ENCODE measurements at regions not wholly inside any gene's neighbourhood (a gene's known extent, or its start where the extent isn't known, plus 50 kb on each side); places are given as distances from the start of the nearest gene placed in this dataset.

DNA sequence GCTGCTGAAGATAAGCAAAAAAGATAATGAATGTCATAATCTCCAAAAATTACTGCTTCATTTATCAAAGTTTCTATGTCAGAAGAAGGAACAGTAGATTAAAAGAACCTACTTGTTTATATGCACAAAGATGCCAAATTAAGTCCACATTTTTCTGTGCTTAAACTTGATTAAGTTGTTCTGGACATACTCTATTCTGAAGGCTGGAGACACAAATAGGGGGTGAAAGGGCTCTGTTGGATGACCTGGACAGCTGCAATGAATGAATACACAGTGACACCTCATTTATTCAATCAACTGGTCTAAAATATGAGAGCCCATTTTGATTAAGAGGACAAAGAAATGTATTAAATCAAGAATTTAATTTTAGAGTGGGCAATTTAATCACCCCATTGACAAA is 276.3 kb upstream of the PCDH9 start (continued):
- TF ChIP-seq SNAI2 (CRISPR knock-in tag; IDR thresholded peaks at IDR 0.05) (0 out of 2 replicates have a peak, but pooled peaks have one; percentile 15), OSR1 (CRISPR knock-in tag; IDR thresholded peaks at IDR 0.05) (no peak), ZFP30 (CRISPR knock-in tag; IDR thresholded peaks at IDR 0.05) (no peak), TOX (CRISPR knock-in tag; IDR thresholded peaks at IDR 0.05; ENCODE audit: borderline replicate concordance) (peak; percentile 48; the same call in 1 of the 2 replicates), ZNF565 (CRISPR knock-in tag; conservative IDR thresholded peaks at IDR 0.05; ENCODE audit: low read depth) (no peak), ESRRG (CRISPR knock-in tag; IDR thresholded peaks at IDR 0.05) (no peak), RARB (CRISPR knock-in tag; IDR thresholded peaks at IDR 0.05) (no peak)
- TF ChIP-seq, protein P1, sequence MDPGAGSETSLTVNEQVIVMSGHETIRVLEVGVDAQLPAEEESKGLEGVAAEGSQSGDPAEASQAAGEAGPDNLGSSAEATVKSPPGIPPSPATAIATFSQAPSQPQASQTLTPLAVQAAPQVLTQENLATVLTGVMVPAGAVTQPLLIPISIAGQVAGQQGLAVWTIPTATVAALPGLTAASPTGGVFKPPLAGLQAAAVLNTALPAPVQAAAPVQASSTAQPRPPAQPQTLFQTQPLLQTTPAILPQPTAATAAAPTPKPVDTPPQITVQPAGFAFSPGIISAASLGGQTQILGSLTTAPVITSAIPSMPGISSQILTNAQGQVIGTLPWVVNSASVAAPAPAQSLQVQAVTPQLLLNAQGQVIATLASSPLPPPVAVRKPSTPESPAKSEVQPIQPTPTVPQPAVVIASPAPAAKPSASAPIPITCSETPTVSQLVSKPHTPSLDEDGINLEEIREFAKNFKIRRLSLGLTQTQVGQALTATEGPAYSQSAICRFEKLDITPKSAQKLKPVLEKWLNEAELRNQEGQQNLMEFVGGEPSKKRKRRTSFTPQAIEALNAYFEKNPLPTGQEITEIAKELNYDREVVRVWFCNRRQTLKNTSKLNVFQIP (CRISPR knock-in tag; IDR thresholded peaks at IDR 0.05; ENCODE audit: borderline replicate concordance, low read depth) = no peak
- TF ChIP-seq, protein P2, sequence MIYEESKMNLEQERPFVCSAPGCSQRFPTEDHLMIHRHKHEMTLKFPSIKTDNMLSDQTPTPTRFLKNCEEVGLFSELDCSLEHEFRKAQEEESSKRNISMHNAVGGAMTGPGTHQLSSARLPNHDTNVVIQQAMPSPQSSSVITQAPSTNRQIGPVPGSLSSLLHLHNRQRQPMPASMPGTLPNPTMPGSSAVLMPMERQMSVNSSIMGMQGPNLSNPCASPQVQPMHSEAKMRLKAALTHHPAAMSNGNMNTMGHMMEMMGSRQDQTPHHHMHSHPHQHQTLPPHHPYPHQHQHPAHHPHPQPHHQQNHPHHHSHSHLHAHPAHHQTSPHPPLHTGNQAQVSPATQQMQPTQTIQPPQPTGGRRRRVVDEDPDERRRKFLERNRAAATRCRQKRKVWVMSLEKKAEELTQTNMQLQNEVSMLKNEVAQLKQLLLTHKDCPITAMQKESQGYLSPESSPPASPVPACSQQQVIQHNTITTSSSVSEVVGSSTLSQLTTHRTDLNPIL (CRISPR knock-in tag; IDR thresholded peaks at IDR 0.05; ENCODE audit: low read depth) = peak; percentile 43; the same call in 1 of the 2 replicates

DNA sequence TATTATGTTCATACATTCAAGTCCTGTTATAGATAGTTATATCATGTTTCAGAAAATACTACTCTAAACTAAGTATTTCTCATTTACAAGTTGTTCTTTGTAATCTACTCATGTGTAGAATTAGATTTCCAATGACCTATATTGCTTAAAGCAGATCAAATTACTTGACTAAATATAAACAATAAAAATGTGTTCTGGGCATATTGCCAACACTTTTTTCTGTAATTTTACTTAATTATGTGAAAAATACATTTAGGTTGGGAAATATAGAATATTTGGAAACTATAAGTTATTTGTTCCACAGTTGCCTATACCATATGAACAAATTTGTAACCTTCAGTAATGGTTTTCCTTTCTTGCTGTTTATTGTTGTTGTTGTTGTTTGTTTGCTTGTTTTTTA is 275.2 kb upstream of the PCDH9 start:
- no peak for TF ChIP-seq ISL1 (CRISPR knock-in tag; IDR thresholded peaks at IDR 0.05)
- TF ChIP-seq OSR1 (CRISPR knock-in tag; IDR thresholded peaks at IDR 0.05) = no peak
- no peak for TF ChIP-seq ZNF70 (CRISPR knock-in tag; IDR thresholded peaks at IDR 0.05)
- no peak for TF ChIP-seq GLIS3 (CRISPR knock-in tag; IDR thresholded peaks at IDR 0.05)
- no peak for ATAC-seq

DNA sequence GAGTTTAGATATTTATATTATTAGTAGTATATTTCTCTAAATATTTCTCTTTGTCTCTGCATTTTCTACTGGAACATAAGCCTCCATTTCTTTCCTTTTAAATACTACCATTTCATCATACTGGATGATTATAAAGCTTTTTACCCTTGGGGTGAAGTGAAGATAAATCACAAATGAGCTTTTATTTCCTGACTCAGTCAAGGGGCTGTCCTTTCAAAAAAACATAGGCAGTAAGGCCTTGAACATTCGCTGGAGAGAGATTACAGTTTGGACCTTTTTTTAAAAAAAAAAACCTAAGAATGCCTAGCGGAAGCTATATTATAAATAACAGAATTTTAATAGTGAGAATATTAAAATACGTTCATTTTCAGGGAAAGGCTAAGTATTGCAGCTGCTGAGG is 268.8 kb upstream of the PCDH9 start:
- TF ChIP-seq, protein P2 (CRISPR knock-in tag; IDR thresholded peaks at IDR 0.05; ENCODE audit: low read depth) = no peak
- no peak for TF ChIP-seq ARNTL (CRISPR knock-in tag; IDR thresholded peaks at IDR 0.05; ENCODE audit: borderline replicate concordance, low read depth)
- no peak for TF ChIP-seq ZFP3 (CRISPR knock-in tag; IDR thresholded peaks at IDR 0.05)
- TF ChIP-seq PPARA (CRISPR knock-in tag; IDR thresholded peaks at IDR 0.05; ENCODE audit: borderline replicate concordance) = no peak
- TF ChIP-seq, protein P3, sequence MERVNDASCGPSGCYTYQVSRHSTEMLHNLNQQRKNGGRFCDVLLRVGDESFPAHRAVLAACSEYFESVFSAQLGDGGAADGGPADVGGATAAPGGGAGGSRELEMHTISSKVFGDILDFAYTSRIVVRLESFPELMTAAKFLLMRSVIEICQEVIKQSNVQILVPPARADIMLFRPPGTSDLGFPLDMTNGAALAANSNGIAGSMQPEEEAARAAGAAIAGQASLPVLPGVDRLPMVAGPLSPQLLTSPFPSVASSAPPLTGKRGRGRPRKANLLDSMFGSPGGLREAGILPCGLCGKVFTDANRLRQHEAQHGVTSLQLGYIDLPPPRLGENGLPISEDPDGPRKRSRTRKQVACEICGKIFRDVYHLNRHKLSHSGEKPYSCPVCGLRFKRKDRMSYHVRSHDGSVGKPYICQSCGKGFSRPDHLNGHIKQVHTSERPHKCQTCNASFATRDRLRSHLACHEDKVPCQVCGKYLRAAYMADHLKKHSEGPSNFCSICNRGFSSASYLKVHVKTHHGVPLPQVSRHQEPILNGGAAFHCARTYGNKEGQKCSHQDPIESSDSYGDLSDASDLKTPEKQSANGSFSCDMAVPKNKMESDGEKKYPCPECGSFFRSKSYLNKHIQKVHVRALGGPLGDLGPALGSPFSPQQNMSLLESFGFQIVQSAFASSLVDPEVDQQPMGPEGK (CRISPR knock-in tag; IDR thresholded peaks at IDR 0.05; ENCODE audit: borderline replicate concordance) = no peak
- TF ChIP-seq CSDC2 (CRISPR knock-in tag; IDR thresholded peaks at IDR 0.05) = no peak
- TF ChIP-seq BACH2 (CRISPR knock-in tag; IDR thresholded peaks at IDR 0.05; ENCODE audit: borderline replicate concordance) = no peak
- ATAC-seq = no peak

DNA sequence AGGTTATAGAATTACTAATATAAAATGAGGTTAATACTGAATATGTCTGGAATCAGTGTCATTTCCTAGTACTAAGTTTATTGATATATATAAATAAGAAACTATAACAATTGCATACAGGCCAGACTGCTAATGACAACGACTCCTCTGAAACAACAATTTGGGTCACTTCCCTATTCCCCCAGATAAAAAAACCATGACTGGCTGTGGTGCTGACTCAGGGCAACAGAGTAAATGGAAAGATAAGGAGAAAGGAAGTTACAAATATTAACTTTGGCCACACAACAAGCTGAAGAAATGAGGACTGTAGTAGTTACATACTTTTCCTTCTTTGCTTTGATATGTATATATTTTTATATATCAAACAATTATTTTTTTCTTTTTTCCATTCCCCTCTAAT is 263.7 kb upstream of the PCDH9 start:
- no peak for ATAC-seq
- TF ChIP-seq TCF4 (CRISPR knock-in tag; IDR thresholded peaks at IDR 0.05; ENCODE audit: borderline replicate concordance) = no peak
- TF ChIP-seq ISL1 (CRISPR knock-in tag; IDR thresholded peaks at IDR 0.05) = no peak
- TF ChIP-seq ZC3H10 (CRISPR knock-in tag; IDR thresholded peaks at IDR 0.05) = no peak
- no peak for TF ChIP-seq ZNF8 (CRISPR knock-in tag; IDR thresholded peaks at IDR 0.05)
- no peak for TF ChIP-seq RARB (CRISPR knock-in tag; IDR thresholded peaks at IDR 0.05)
- no peak for TF ChIP-seq TOX (CRISPR knock-in tag; IDR thresholded peaks at IDR 0.05; ENCODE audit: borderline replicate concordance)
- TF ChIP-seq CSDC2 (CRISPR knock-in tag; IDR thresholded peaks at IDR 0.05) = no peak
- TF ChIP-seq SNAI2 (CRISPR knock-in tag; IDR thresholded peaks at IDR 0.05) = no peak
- TF ChIP-seq ZNF565 (CRISPR knock-in tag; conservative IDR thresholded peaks at IDR 0.05; ENCODE audit: low read depth) = no peak
- TF ChIP-seq, protein P3 (CRISPR knock-in tag; IDR thresholded peaks at IDR 0.05; ENCODE audit: borderline replicate concordance) = no peak
- no peak for TF ChIP-seq CSRNP3 (CRISPR knock-in tag; IDR thresholded peaks at IDR 0.05)
- TF ChIP-seq GLIS3 (CRISPR knock-in tag; IDR thresholded peaks at IDR 0.05) = no peak
